Activated T-cell treated with anti-CD3 and anti-CD28 coated beads, Interleukin-2, amount 50 U/mL, for 4 hours (primary cell): ENCODE measurements at regions not wholly inside any gene's neighbourhood (a gene's known extent, or its start where the extent isn't known, plus 50 kb on each side); places are given as distances from the start of the nearest gene placed in this dataset.

Experiments
- ATAC-seq, 2 donors: fragments of 200-7000 bp; cut with Tn5 transposase; one replicate each; pipeline ENCODE4 v1.10.0; 2021
- DNase-seq: peaks from one replicate; pipeline ENCODE4 v3.0.0-alpha.2; 2020
- H3K27me3 Mint-ChIP-seq: one replicate; pipeline ENCODE4 v1.8.0; 2021; ENCODE audit warnings: low read depth, mixed read lengths
- H3K36me3 Mint-ChIP-seq: one replicate; pipeline ENCODE4 v1.8.0; 2022; ENCODE audit warnings: mixed read lengths; ENCODE audit not compliant: insufficient read depth
- H3K4me1 Mint-ChIP-seq: one replicate; pipeline ENCODE4 v1.8.0; 2021; ENCODE audit warnings: low read depth, mixed read lengths
- H3K4me3 Mint-ChIP-seq: one replicate; pipeline ENCODE4 v1.8.0; 2021; ENCODE audit warnings: mild to moderate bottlenecking, moderate library complexity, mixed read lengths
- H3K9me3 Mint-ChIP-seq: one replicate; pipeline ENCODE4 v1.8.0; 2021; ENCODE audit warnings: mixed read lengths

GRCh38 chr18:22467760-22468553, 50.2 kb upstream of the CTAGE1 start:
- no peak for ATAC-seq
- Mint-ChIP-seq H3K4me3 (no peak overlapping the region), H3K9me3 (peaks cover 4% of the 10 kb centered on the region), H3K36me3 (no peaks in the 10 kb centered on the region), H3K27me3 (no peaks in the 10 kb centered on the region), H3K4me1 (no peaks in the 10 kb centered on the region)
- DNase-seq: no peak

GRCh38 chr18:22468554-22468891, 50.8 kb upstream of the CTAGE1 start:
- Mint-ChIP-seq H3K4me1 (no peaks in the 10 kb centered on the region), H3K4me3 (no peak overlapping the region), H3K36me3 (no peaks in the 10 kb centered on the region), H3K9me3 (peaks cover 4% of the 10 kb centered on the region), H3K27me3 (no peaks in the 10 kb centered on the region)
- DNase-seq: no peak
- no peak for ATAC-seq

- Mint-ChIP-seq H3K4me3 (no peak overlapping the region), H3K27me3 (no peaks in the 10 kb centered on the region), H3K4me1 (no peaks in the 10 kb centered on the region), H3K9me3 (peaks cover 4% of the 10 kb centered on the region), H3K36me3 (no peaks in the 10 kb centered on the region)
- DNase-seq (no peak), ATAC-seq (no peak)
These were observed 51.5 kb upstream of the CTAGE1 start for GRCh38 chr18:22469061-22469734.

- no peak for DNase-seq
- Mint-ChIP-seq H3K27me3 (no peaks in the 10 kb centered on the region), H3K4me1 (no peaks in the 10 kb centered on the region), H3K36me3 (no peaks in the 10 kb centered on the region), H3K9me3 (peaks cover 4% of the 10 kb centered on the region), H3K4me3 (no peak overlapping the region)
- no peak for ATAC-seq
These were observed 52.2 kb upstream of the CTAGE1 start for GRCh38 chr18:22469926-22470247.

- Mint-ChIP-seq H3K36me3 (no peaks in the 10 kb centered on the region), H3K27me3 (no peaks in the 10 kb centered on the region), H3K4me3 (no peak overlapping the region), H3K9me3 (peaks cover 4% of the 10 kb centered on the region), H3K4me1 (no peaks in the 10 kb centered on the region)
- ATAC-seq: no peak
- no peak for DNase-seq
These were observed 52.8 kb upstream of the CTAGE1 start for GRCh38 chr18:22470248-22471235.

GRCh38 chr18:22471546-22472131, 53.9 kb upstream of the CTAGE1 start:
- ATAC-seq: no peak

GRCh38 chr18:22473366-22473765, 55.7 kb upstream of the CTAGE1 start:
- no peak for ATAC-seq

More at GRCh38 chr18:22471546-22472131, 53.9 kb upstream of the CTAGE1 start:
- H3K27me3 Mint-ChIP-seq: no peaks in the 10 kb centered on the region
- no peak overlapping the region for H3K4me3 Mint-ChIP-seq
- DNase-seq: no peak
- H3K4me1 Mint-ChIP-seq: no peaks in the 10 kb centered on the region
- H3K36me3 Mint-ChIP-seq: no peaks in the 10 kb centered on the region
- peaks cover 4% of the 10 kb centered on the region for H3K9me3 Mint-ChIP-seq

GRCh38 chr18:22475426-22476100, 57.8 kb upstream of the CTAGE1 start:
- Mint-ChIP-seq H3K4me1 (no peaks in the 10 kb centered on the region), H3K36me3 (no peaks in the 10 kb centered on the region), H3K4me3 (no peak overlapping the region), H3K27me3 (no peaks in the 10 kb centered on the region), H3K9me3 (no peaks in the 10 kb centered on the region)
- DNase-seq (no peak), ATAC-seq (no peak)

More at GRCh38 chr18:22473366-22473765, 55.7 kb upstream of the CTAGE1 start:
- no peaks in the 10 kb centered on the region for H3K36me3 Mint-ChIP-seq
- no peak for DNase-seq
- H3K27me3 Mint-ChIP-seq: no peaks in the 10 kb centered on the region
- peaks cover 4% of the 10 kb centered on the region for H3K9me3 Mint-ChIP-seq
- H3K4me1 Mint-ChIP-seq: no peaks in the 10 kb centered on the region
- H3K4me3 Mint-ChIP-seq: no peak overlapping the region

GRCh38 chr18:22477222-22477621, 59.5 kb upstream of the CTAGE1 start:
- DNase-seq: no peak
- no peak for ATAC-seq

GRCh38 chr18:22482948-22483347, 65.2 kb upstream of the CTAGE1 start:
- H3K4me3 Mint-ChIP-seq: no peak overlapping the region
- no peak for DNase-seq
- H3K27me3 Mint-ChIP-seq: no peaks in the 10 kb centered on the region
- H3K4me1 Mint-ChIP-seq: no peaks in the 10 kb centered on the region
- H3K9me3 Mint-ChIP-seq: no peaks in the 10 kb centered on the region
- no peaks in the 10 kb centered on the region for H3K36me3 Mint-ChIP-seq
- no peak for ATAC-seq

More at GRCh38 chr18:22477222-22477621, 59.5 kb upstream of the CTAGE1 start:
- no peaks in the 10 kb centered on the region for H3K4me1 Mint-ChIP-seq
- no peak overlapping the region for H3K4me3 Mint-ChIP-seq
- no peaks in the 10 kb centered on the region for H3K9me3 Mint-ChIP-seq
- H3K27me3 Mint-ChIP-seq: no peaks in the 10 kb centered on the region
- H3K36me3 Mint-ChIP-seq: no peaks in the 10 kb centered on the region

GRCh38 chr18:22483407-22483806, 65.7 kb upstream of the CTAGE1 start:
- Mint-ChIP-seq H3K27me3 (no peaks in the 10 kb centered on the region), H3K9me3 (no peaks in the 10 kb centered on the region), H3K4me3 (no peak overlapping the region), H3K36me3 (no peaks in the 10 kb centered on the region), H3K4me1 (no peaks in the 10 kb centered on the region)
- ATAC-seq: no peak
- no peak for DNase-seq

- no peaks in the 10 kb centered on the region for H3K9me3 Mint-ChIP-seq
- peaks cover 6% of the 10 kb centered on the region for H3K27me3 Mint-ChIP-seq
- no peaks in the 10 kb centered on the region for H3K36me3 Mint-ChIP-seq
- DNase-seq (no peak), ATAC-seq (no peak)
- no peak overlapping the region for H3K4me3 Mint-ChIP-seq
- H3K4me1 Mint-ChIP-seq: no peaks in the 10 kb centered on the region
These were observed 66.8 kb upstream of the CTAGE1 start for GRCh38 chr18:22484471-22484870.

- no peaks in the 10 kb centered on the region for H3K9me3 Mint-ChIP-seq
- peaks cover 6% of the 10 kb centered on the region for H3K27me3 Mint-ChIP-seq
- H3K4me3 Mint-ChIP-seq: no peak overlapping the region
- ATAC-seq (no peak), DNase-seq (no peak)
- H3K4me1 Mint-ChIP-seq: no peaks in the 10 kb centered on the region
- no peaks in the 10 kb centered on the region for H3K36me3 Mint-ChIP-seq
These were observed 68.1 kb upstream of the CTAGE1 start for GRCh38 chr18:22485808-22486244.

- no peak overlapping the region for H3K4me3 Mint-ChIP-seq
- no peaks in the 10 kb centered on the region for H3K36me3 Mint-ChIP-seq
- no peak for DNase-seq
- ATAC-seq: no peak
- peaks cover 6% of the 10 kb centered on the region for H3K27me3 Mint-ChIP-seq
- no peaks in the 10 kb centered on the region for H3K9me3 Mint-ChIP-seq
- H3K4me1 Mint-ChIP-seq: no peaks in the 10 kb centered on the region
These were observed 69.0 kb upstream of the CTAGE1 start for GRCh38 chr18:22486667-22487066.
